Esophagus squamous epithelium (tissue), 4 donors: ENCODE measurements at regions not wholly inside any gene's neighbourhood (a gene's known extent, or its start where the extent isn't known, plus 50 kb on each side); places are given as distances from the start of the nearest gene placed in this dataset.

Experiments used
- CTCF ChIP-seq, 6 experiments: fragments of 450-650 bp in 4 of 6; fragments of 200-600 bp in 2 of 6; sonication (generic) in 2 of 6; IDR thresholded peaks; one replicate each; pipeline ENCODE4 v1.5.1; 2016 to 2019; ENCODE audit warnings: antibody characterized with exemption in 6 of 6, mild to moderate bottlenecking in 4 of 6, moderate library complexity in 4 of 6
- POLR2A ChIP-seq, 4 donors: fragments of 450-650 bp; IDR thresholded peaks; one replicate each; pipeline ENCODE4 v1.6.1; 2017; ENCODE audit warnings: antibody characterized with exemption in 4 of 4, mild to moderate bottlenecking in 4 of 4, moderate library complexity in 3 of 4

DNA sequence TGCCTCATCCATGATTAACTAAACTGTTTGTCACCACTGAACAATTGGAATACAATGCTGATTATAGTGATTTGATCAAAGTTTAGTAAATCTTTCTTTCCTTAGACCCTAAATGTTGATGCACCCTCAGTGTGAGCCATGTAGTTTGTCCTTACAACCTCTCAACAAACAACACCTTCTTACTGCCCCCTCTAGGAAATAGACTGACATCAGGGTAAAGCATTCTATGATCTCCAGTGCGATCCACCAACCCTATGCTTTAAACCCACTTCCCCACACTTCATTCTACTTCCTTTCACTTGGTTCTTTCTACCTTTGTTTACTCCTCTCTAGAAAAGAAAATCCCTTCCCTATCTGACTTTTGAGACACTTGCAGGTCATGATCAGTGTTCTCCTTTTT is 1842.5 kb upstream of the PRR20A start:
- TF ChIP-seq CTCF (IDR thresholded peaks at IDR 0.05) (no peak), POLR2A (IDR thresholded peaks at IDR 0.05) (no peak)
